NCI-H2227 (cell line): ENCODE measurements at regions not wholly inside any gene's neighbourhood (a gene's known extent, or its start where the extent isn't known, plus 50 kb on each side); places are given as distances from the start of the nearest gene placed in this dataset.

Experiments
- DNase-seq: peaks from one replicate; lab custom pipeline; 2025; ENCODE audit not compliant: unreplicated experiment; lab: John Stamatoyannopoulos, UW

DNA sequence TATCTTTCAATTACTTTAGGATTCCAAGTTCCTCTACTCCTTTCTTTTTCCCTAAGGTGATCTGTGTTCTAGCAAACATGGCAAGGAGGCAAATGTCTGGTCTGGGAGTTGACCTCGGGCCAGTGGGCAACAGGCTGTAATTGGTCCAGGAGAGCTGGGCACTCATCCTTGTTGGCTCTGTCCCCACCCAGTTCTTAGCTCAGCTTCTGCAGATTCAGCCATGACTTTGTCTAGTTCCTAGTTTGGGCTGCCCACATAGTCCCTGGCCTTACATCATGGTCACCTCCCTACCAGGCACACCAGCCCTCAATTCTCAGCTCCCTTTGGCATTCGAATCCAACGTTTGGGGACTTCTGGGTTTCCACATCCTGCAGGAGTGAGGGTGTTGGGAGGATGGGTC is 92.1 kb upstream of the DAP start:
- DNase-seq = no peak

DNA sequence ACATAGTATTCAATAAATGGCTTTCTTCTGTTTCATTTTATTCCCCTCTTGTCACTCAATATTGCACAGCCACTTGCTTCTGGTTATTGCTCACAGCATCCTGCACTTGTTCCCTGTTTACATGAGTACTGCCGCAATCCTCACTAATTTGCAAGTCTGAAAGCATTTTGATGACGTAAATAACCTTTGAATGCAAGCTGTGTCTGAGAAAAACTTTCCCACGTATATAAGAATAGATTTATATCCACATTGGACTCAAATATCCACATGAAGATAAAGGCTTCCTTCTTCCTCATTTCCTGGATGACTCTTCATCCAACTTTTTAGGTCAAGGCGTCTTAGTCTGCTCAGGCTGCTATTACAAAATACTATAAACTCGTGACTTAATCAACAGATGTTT is 88.2 kb upstream of the DAP start:
- no peak for DNase-seq

GRCh38 chr5:10844016-10844415 is 83.0 kb upstream of the DAP start:
- DNase-seq = no peak

GRCh38 chr5:10842823-10843222 is 81.8 kb upstream of the DAP start:
- DNase-seq = no peak

DNA sequence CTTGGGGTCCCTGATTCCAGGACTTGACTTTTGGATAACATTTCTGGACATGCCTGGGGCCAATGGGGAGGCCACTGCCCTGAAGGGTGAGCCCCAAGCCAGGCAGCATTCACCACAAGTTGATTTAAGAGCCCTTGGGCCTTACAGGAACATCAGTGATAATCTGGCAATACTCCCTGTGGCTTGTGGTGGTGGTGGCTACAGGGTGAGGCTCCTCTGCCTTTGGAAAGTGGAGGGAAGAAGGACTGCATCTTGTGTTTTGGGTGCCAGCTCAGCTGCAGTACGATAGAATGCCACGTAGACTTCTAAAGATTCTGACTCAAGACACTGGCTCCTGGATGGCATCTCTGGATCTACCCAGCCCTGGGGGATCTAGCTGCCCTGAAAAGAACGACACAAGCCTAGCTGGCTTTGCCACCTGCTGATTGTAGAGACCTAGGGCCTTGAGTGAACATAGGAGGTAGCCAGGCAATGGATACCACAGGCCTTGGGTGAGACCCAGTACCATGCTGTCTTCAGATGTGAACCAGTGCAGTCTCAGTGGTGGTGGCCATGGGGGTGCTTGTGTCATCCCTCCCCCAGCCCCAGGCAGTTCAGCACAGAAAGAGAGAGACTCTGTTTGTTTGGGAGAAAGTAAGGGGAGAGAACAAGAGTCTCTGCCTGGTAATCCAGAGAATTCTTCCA is 79.0 kb upstream of the DAP start:
- DNase-seq = no peak

- no peak for DNase-seq
These were observed 78.1 kb upstream of the DAP start for GRCh38 chr5:10839118-10839517.

GRCh38 chr5:10838038-10838437 is 77.0 kb upstream of the DAP start:
- DNase-seq = no peak

GRCh38 chr5:10836986-10837385 is 76.0 kb upstream of the DAP start:
- DNase-seq = no peak

GRCh38 chr5:10834695-10835094 is 73.7 kb upstream of the DAP start:
- no peak for DNase-seq

GRCh38 chr5:10832987-10833386 is 72.0 kb upstream of the DAP start:
- DNase-seq = no peak

DNA sequence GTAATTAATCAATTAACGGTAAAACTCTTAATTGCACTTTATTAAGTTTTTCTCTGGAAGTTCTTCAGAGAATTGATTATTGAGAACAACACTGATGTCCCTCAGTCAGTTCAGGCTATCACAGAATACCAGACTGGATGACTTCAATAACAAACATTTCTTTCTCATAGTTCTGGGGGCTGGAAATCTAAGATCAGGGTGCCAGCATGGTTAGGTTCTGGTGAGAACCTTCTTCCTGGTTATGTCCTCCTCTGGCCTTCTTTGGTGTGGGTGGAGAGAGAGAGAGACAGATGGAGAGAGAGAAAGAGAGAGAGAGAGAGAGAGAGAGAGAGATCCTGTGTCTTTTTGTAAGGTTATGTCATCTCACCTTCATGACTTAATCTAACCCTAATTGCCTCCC is 71.4 kb upstream of the DAP start:
- no peak for DNase-seq

DNA sequence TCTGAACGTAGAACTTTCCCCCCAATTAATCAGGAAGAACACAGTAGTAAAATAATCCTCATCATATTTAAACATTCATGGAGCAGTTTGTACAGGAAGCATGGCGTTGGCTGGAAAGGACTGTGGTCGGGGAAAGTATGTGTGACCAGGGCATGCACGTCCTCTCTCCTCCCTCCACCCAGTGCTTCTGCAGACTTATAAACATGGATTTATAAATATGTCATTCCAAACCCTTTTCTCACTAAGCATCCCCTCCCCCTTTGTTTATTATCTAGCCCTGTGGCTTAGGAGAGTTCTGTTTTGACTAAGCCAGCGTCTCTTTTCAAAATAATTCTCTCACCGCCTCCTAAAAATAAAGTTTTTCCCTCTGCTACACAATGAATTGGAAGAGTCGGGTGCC is 70.4 kb upstream of the DAP start:
- no peak for DNase-seq

GRCh38 chr5:10828241-10828640 is 67.2 kb upstream of the DAP start:
- no peak for DNase-seq

GRCh38 chr5:10827571-10827970 is 66.5 kb upstream of the DAP start:
- DNase-seq = no peak

- no peak for DNase-seq
These were observed 65.9 kb upstream of the DAP start for GRCh38 chr5:10826971-10827370.

DNA sequence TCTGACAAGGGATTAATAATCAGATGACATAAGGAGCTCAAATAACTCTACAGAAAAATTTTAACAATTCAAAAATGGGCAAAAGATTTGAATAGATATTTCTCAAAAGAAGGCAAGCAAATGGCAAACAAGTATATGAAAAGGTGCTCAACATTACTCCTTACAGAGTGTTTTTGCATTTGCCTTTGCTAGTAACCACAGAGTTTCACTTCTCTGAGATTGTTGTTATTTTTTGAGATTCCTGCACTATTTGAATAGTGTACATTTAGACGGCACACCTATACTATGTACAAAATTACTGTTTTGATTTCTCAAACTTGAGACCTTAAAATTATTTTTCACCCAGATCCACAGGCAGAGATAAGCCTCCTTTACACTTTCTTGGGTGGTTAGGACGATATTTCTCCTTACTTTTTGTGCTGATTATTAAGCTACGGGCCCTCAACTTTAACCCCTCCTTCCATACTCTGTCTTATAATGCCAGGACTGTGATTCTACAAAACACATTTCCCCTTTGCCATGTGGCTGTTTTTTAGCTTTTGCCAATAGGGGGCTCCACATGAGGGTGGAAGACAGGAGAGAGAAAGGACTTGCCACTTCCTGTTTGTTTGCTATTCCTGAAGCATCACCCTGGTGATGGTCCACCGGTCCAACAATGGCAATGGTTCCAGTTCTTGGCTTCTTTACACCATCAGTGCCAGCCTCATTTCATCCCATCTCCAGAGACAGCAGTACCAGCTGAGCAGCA is 65.0 kb upstream of the DAP start:
- no peak for DNase-seq

GRCh38 chr5:10812218-10812617 is 51.2 kb upstream of the DAP start:
- DNase-seq = no peak
